GM11168 (cell line): ENCODE measurements at regions not wholly inside any gene's neighbourhood (a gene's known extent, or its start where the extent isn't known, plus 50 kb on each side); places are given as distances from the start of the nearest gene placed in this dataset.
"Not testable (repeated sequence)": the region's sequence is repeated elsewhere in the genome, so short reads cannot be mapped to it uniquely, and the experiment has no call there.

Experiments used
- in situ Hi-C: fragments of 300-500 bp; cut with MboI; formaldehyde crosslinking; loops from one replicate; pipeline ENCODE4 v1.12.0; 2022; ENCODE audit warnings: low sequenced_read_pairs; ENCODE audit not compliant: unreplicated experiment

- in situ Hi-C loops, result no loop called here
Measured at GRCh38 chr7:69243016-69243415, 355.3 kb upstream of the AUTS2 start.

GRCh38 chr7:69244701-69245100 is 353.6 kb upstream of the AUTS2 start:
- in situ Hi-C loops, result no loop called here

- in situ Hi-C loops, result no loop called here
Measured at GRCh38 chr7:69245646-69246045, 352.6 kb upstream of the AUTS2 start.

- in situ Hi-C loops, result no loop called here
Measured at GRCh38 chr7:69246758-69247157, 351.5 kb upstream of the AUTS2 start.

GRCh38 chr7:69248382-69248828 is 349.9 kb upstream of the AUTS2 start:
- in situ Hi-C loops, result not testable (repeated sequence)

DNA sequence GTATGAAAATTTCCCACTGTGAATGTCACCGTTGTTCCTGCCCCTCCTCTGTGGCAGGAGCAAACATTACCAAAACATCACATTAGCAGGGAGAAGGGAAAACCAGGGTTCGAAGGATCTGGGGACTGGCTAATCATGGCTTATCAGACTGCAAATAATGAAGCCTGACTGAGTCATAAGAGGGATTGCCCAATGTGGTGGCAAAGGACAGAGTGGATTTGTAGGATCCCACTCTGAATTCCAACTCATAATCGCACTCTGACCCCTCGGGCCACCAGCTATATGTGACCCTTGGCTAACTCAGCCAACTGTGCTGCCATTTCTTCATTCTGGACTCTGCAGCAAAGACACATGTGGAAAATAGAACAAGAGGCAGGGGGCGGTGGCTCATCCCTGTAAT is 347.3 kb upstream of the AUTS2 start:
- in situ Hi-C loops, result no loop called here

DNA sequence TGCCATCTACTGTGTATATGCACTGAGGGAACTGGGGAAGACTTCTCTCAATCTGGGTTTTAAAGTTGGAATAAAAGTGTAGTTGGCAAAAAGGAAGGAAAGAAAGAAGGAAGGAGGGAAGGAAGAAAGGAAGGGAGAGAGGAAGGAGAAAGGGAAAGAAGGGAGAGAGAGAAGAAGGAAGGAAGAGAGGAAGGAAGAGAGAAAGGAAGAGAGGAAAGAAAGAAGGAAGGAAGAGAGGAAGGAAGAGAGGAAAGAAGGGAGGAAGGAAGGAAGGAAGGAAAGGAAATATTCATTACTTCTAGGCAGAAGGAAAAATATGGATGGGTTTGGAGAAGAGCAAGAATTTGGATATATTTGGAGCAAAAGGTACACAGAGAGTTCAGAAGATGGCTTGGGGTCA is 343.6 kb upstream of the AUTS2 start:
- in situ Hi-C loops, result no loop called here

- in situ Hi-C loops, result no loop called here
Measured at GRCh38 chr7:69256634-69257081, 341.6 kb upstream of the AUTS2 start.

DNA sequence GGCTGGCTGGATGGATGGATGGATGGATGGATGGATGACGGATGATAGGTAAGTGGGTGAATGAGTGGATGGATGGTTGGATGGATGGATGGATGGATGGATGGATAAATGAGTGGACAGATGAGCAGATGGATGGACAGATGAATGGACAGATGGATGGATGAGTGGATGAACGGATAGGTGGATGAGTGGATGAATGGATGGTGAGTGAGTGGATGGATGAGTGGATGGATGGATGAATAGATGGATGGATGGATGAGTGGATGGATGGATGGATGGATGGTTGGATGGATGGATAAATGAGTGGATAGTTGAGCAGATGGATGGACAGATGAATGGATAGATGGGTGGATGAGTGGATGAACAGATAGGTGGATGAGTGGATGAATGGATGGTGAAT is 340.7 kb upstream of the AUTS2 start:
- in situ Hi-C loops, result no loop called here

DNA sequence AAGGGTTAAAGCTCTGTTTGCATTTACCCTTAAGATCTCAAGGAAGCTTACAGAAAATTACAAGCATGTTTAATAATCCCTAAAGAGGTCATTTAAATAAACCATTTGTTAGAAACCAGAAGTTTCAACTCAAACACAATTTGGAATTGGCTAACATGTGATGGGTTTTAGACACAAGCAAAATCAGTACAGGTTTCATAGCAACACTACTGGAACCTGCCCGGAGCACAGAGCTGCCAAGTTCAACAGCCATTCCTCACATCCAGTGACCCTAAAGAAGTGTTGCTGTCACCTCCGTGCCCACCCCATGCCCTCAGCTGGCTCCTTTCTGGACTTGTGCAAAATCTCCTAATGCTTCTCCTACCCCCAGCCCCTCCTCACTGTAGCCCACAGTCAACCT is 338.8 kb upstream of the AUTS2 start:
- in situ Hi-C loops, result no loop called here

DNA sequence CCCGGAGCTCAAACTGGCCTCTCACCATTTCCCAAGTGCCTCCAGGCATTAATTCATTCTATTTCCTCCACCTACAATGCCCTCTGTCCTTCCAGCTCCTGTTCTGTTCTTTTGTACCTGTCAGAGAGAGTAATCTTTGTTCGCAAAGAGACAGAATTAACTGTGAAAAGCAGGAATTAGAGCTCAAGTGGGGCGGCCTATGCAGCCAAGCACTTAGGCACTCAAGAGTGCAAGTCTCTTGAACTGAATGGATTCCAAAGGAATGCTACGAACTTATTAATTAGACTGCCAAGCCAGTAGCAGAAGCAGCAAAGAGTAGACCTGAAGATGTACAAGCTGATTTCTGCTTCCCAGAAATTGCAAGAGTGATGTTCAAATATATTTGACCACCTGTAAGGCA is 338.3 kb upstream of the AUTS2 start:
- in situ Hi-C loops, result no loop called here

GRCh38 chr7:69263550-69263949 is 334.7 kb upstream of the AUTS2 start:
- in situ Hi-C loops, result no loop called here

DNA sequence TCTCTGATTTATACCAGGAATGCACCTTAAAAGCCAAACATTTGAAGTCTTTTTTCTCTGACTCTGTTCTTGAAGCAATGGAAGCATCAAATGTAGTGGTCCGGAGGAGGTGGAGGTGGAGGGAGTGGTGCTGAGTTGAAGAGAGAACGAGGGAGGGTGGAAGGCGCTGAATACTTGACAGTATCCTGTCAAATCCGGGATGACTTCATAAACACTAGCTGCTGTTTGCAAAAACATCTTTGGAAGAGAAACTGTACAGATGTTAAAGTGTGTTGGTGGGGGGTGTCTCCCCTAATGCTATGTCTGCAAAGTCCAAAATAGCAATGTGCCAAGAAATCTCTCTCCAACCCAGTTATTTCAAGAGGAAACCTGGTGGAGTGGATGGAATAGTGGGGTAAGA is 328.5 kb upstream of the AUTS2 start:
- in situ Hi-C loops, result no loop called here

DNA sequence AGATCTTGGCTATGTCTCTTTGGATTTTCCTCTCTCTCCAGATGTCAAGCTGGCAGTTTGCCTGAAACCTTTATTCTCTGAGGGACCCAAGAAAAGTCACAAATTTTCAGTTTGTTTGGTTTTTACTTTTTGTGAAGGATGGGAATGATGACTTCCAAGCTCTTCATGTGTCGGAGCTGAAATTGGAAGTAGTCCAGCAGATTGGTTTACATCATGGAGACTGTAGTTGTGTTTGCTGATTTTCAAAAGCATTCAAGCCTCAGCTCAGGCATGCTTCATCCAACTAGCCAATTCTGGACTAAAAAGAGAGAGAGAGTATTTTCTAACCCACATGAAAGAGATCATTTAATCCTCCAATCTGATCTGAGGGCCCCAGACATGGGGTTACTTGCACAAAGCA is 326.2 kb upstream of the AUTS2 start:
- in situ Hi-C loops, result no loop called here

DNA sequence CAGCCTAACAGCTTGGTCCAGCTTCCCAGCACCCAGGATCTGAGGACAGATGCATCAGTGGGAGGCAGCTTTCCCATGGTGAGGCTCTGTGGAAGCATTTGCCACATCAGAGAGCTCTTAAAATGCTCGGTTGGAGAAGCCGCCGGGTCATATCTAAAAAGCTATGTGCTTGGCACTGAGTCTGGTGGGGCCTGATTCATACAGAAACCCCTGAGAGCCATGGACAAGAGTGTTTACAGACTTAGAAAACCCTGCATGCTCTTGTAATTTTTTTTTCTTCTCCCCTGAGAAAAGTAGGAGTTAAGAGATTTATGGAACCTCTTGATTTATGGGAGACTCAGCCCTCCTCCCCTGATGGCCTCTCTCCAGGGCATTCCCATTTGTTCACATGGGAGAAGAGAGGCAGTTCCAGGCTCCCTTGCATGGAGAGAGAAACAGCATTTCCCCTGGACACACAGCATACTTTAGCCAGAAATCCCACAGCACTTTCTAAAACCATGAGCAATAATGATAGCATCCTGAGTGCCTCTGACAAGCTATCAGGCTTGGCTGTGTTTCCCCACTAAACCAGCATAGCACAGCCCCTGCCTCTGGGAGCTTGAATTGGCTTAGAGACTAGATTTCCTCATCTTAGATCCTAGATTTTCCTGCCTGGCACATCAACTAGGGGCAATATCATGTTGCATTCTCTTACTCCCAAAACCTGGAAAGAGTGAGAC is 322.1 kb upstream of the AUTS2 start:
- in situ Hi-C loops, result no loop called here

DNA sequence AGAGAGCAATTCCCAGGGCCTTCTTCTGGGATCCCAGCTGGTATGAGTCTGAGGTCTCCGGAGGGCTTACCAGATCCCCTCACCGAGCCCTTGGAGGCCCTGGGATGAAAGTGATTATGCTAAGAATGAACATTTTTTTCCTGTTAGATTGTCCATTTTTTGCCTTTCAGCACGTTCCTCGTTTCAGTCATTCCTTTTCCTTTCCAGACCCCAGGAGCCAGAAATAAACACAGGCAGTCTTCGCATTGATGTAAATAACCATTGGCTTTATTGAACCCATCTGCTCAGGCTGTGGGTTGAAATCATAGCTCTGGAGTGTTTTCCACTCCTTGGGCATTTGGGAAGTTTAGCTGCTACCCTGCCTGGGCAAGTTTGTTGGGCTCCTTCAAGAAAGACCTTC is 320.9 kb upstream of the AUTS2 start:
- in situ Hi-C loops, result no loop called here

DNA sequence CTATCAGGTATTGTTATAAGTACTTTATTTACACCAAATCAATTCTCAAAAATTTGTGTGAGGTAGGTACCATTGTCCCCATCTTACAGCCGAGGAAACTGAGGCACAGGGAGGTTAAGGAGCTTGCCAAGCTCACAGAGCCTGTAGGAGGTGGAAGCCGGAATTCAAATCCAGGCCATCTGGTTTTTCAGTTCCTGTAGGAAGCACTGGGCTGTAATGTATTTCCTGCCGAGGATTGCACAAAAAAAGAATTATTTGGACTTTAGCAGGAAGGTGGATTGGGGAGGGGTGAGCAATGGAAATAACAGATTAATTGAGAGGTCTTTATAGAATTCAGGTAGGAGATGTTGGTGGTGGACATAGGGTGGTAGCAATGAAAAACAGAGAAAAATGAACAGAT is 315.3 kb upstream of the AUTS2 start:
- in situ Hi-C loops, result no loop called here

- in situ Hi-C loops, result no loop called here
Measured at GRCh38 chr7:69283421-69283820, 314.9 kb upstream of the AUTS2 start.

DNA sequence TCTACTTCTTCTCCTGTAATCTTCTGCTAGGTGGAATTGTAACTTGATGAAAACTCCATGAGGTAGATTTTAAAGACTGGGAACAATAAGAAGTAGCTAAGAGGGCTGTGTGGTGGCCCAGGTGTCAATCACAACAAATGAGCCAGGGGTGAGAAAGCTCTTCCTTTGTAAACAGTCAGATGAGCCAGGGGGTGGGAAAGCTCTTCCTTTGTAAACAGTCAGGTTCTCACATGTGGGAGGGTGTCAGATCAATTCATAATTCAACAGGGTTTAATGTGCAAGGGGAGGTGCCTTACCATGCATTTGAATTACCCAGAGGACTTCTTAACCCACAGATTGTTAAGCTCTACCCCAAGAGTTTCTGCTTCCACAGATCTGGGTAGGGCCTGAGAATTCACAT is 312.4 kb upstream of the AUTS2 start:
- in situ Hi-C loops, result no loop called here

- in situ Hi-C loops, result no loop called here
Measured at GRCh38 chr7:69295977-69296376, 302.3 kb upstream of the AUTS2 start.

- in situ Hi-C loops, result no loop called here
Measured at GRCh38 chr7:69301253-69301652, 297.0 kb upstream of the AUTS2 start.

GRCh38 chr7:69309601-69310000 is 288.7 kb upstream of the AUTS2 start:
- in situ Hi-C loops, result no loop called here

GRCh38 chr7:69311489-69311888 is 286.8 kb upstream of the AUTS2 start:
- in situ Hi-C loops, result no loop called here
